Pancreas (tissue), 10 donors: ENCODE measurements at regions not wholly inside any gene's neighbourhood (a gene's known extent, or its start where the extent isn't known, plus 50 kb on each side); places are given as distances from the start of the nearest gene placed in this dataset.

Experiments used
- ATAC-seq, 4 donors: fragments of 200-7000 bp; cut with Tn5 transposase; one replicate each; pipeline versions ENCODE4 v1.8.0 to v1.9.1; 2020; ENCODE audit warnings: mild to moderate bottlenecking in 4 of 4, moderate library complexity in 4 of 4
- DNase-seq, 6 donors: peaks; one replicate each; pipeline ENCODE4 v3.0.0-alpha.2; 2020
- FAIRE-seq: peaks from 2 replicates; lab custom pipeline; 2012; peaks lifted over from hg19 to GRCh38; lab: Jason Lieb, UNC
- H3K27ac ChIP-seq, 4 donors: fragments of 200-600 bp; sonication (generic); 1 replicate in 3 of 4; 2 replicates in 1 of 4; pipeline versions ENCODE4 v1.5.0 to v1.8.0; 2020
- H3K27me3 ChIP-seq, 4 donors: fragments of 200-600 bp; one replicate each; pipeline ENCODE4 v1.8.0; 2021
- H3K36me3 ChIP-seq, 3 donors: fragments of 200-600 bp; sonication (generic) in 1 of 3; one replicate each; pipeline versions ENCODE4 v1.5.0 to v1.8.0; 2020 to 2021
- H3K4me1 ChIP-seq, 3 donors: fragments of 200-600 bp; one replicate each; pipeline ENCODE4 v1.8.0; 2021
- H3K4me3 ChIP-seq, 4 donors: fragments of 200-600 bp; sonication (generic) in 2 of 4; one replicate each; pipeline versions ENCODE4 v1.5.0 to v1.8.0; 2020 to 2021
- H3K9me3 ChIP-seq, 4 donors: fragments of 200-600 bp; one replicate each; pipeline ENCODE4 v1.8.0; 2021
- WGBS, 2 donors: extraction: QIAGEN DNeasy Blood & Tissue Kit; methylation state at CpG; one replicate each; pipeline ENCODE4 v1.1.7; 2013; 5-methylcytosine and 5-hydroxymethylcytosine counted together
- intact Hi-C, 3 donors: fragments of 100-400 bp; cut with DNase I; formaldehyde crosslinking; loops; one replicate each; pipeline versions ENCODE4 v1.11.1 to v1.14.2; 2022
- TF ChIP-seq, protein P1 (sequence below), 4 donors: fragments of 200-600 bp; sonication (generic) in 3 of 4; IDR thresholded peaks; one replicate each; pipeline versions ENCODE4 v1.5.0 to v1.8.0; 2021; ENCODE audit warnings: antibody characterized with exemption in 4 of 4
- donor health status: healthy with polysubstance abuse.
- donor health status: DM: no; HTN: no; CAD: no; lungs with moderate emphysema.
- donor health status: DM: no; HTN: no; CAD: no.
- donor health status: control.
- donor health status: control.
- donor health status: Bipolar disorder and iron deficiency.
- donor health status: DM: yes; HTN: yes; CAD: no.
- donor health status: DM: no; HTN: no; CAD: no.
- donor health status: DM: no; HTN: no; CAD: no.
- donor health status: DM: yes; HTN: yes; CAD: no.

DNA sequence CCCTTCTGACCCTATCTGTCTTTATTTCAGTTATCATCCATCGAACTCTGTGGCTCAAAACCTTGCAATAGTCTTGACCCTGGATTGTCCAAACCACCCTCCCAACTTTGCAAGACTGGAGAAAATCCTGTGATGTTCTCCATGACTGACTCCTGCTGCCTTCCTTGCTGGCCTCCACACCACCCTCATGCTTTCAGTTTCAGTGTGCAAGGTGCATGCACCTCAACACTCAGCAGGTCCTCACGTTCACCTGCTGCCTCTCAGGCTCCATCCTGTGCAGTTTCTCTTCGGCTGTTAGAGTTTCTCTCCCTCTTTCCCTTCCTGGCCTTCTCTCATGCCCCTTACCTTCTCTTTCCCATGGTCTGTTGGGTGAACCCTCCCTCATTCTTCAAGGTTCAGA lies 59.4 kb upstream of the ASIC2 start:
- no peak for FAIRE-seq
- H3K4me3 ChIP-seq, result no peak overlapping the region
- TF ChIP-seq, protein P1, sequence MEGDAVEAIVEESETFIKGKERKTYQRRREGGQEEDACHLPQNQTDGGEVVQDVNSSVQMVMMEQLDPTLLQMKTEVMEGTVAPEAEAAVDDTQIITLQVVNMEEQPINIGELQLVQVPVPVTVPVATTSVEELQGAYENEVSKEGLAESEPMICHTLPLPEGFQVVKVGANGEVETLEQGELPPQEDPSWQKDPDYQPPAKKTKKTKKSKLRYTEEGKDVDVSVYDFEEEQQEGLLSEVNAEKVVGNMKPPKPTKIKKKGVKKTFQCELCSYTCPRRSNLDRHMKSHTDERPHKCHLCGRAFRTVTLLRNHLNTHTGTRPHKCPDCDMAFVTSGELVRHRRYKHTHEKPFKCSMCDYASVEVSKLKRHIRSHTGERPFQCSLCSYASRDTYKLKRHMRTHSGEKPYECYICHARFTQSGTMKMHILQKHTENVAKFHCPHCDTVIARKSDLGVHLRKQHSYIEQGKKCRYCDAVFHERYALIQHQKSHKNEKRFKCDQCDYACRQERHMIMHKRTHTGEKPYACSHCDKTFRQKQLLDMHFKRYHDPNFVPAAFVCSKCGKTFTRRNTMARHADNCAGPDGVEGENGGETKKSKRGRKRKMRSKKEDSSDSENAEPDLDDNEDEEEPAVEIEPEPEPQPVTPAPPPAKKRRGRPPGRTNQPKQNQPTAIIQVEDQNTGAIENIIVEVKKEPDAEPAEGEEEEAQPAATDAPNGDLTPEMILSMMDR (IDR thresholded peaks at IDR 0.05), result no peak
- WGBS, 2 donors, result 55 to 56% methylated on average over 3 of the region's 3 CpGs
- no peak for DNase-seq
- no peaks in the 10 kb centered on the region for H3K4me1 ChIP-seq
- no peak overlapping the region for H3K27ac ChIP-seq
- H3K27me3 ChIP-seq, result no peaks in the 10 kb centered on the region
- intact Hi-C loops, result no loop called here
- H3K9me3 ChIP-seq, result no peaks in the 10 kb centered on the region
- H3K36me3 ChIP-seq, result no peaks in the 10 kb centered on the region
- no peak for ATAC-seq

DNA sequence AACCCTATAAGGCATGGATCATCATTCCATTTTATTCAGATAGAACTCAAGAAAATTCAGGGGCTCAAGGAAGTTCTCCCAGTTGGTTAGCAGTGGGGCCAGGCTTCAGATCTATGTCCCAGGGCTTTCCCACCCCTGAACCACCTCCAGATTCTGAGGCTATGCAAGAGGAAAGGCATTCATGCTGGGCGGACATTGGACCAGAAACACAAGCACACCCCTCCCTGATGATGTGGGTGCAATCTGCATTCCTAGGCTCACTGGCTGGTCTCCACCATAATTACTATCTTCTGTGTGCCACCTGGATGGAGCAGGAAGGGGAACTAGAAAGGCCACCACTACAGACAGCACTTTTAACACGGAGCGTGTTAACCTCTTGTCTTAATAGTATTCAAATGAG lies 63.2 kb upstream of the ASIC2 start:
- intact Hi-C loops, result no loop called here
- TF ChIP-seq, protein P1 (IDR thresholded peaks at IDR 0.05), result no peak
- Histone ChIP-seq H3K9me3 (no peaks in the 10 kb centered on the region), H3K27me3 (peaks cover 0 to 3% (median 0%) of the 10 kb centered on the region in 4 donors), H3K36me3 (no peaks in the 10 kb centered on the region), H3K4me1 (no peaks in the 10 kb centered on the region), H3K27ac (no peak overlapping the region), H3K4me3 (no peak overlapping the region)
- DNase-seq (no peak), FAIRE-seq (no peak), ATAC-seq (no peak)
- WGBS, 2 donors, result 76 to 78% methylated on average over 3 of the region's 3 CpGs

GRCh38 chr17:33363475-33363874 lies 70.4 kb upstream of the ASIC2 start:
- H3K9me3 ChIP-seq, result no peaks in the 10 kb centered on the region
- 43 to 51% methylated on average over 6 of the region's 6 CpGs for WGBS, 2 donors
- DNase-seq, result no peak
- no peak for FAIRE-seq
- no peak for ATAC-seq
- no peak overlapping the region for H3K27ac ChIP-seq
- TF ChIP-seq, protein P1 (IDR thresholded peaks at IDR 0.05), result no peak
- H3K4me1 ChIP-seq, result no peaks in the 10 kb centered on the region
- peaks cover 0 to 3% (median 0%) of the 10 kb centered on the region in 4 donors for H3K27me3 ChIP-seq
- H3K36me3 ChIP-seq, result no peaks in the 10 kb centered on the region
- H3K4me3 ChIP-seq, result no peak overlapping the region
- intact Hi-C loops, result no loop called here

- 58 to 65% methylated on average over 4 of the region's 4 CpGs for WGBS, 2 donors
- H3K36me3 ChIP-seq, result no peaks in the 10 kb centered on the region
- ATAC-seq (no peak), DNase-seq (no peak), FAIRE-seq (no peak)
- TF ChIP-seq, protein P1 (IDR thresholded peaks at IDR 0.05), result no peak
- H3K27ac ChIP-seq, result no peak overlapping the region
- no peak overlapping the region for H3K4me3 ChIP-seq
- no peaks in the 10 kb centered on the region for H3K4me1 ChIP-seq
- no peaks in the 10 kb centered on the region for H3K9me3 ChIP-seq
- intact Hi-C loops, result no loop called here
- H3K27me3 ChIP-seq, result no peaks in the 10 kb centered on the region
Observed at GRCh38 chr17:33366960-33367359, 73.9 kb upstream of the ASIC2 start.

DNA sequence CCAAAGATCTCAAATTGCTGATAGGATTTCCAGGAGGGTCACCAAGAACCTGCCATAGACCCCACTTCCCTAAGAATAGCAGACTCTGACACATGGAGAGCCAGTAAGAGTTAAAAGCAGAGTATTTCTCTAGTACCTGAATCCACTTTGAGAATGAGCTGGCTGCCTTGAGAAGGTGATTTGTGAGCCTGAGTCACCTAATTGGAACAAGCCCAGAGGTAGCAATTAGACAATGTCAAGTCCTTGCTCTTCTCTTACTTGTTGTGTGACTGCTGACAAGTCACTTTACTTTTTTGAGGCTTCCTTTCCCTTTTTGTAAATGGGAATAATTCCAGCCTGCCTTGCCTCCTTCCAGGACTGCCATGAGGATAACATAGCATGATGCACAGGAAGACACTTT lies 76.1 kb upstream of the ASIC2 start:
- Histone ChIP-seq H3K4me1 (no peaks in the 10 kb centered on the region), H3K36me3 (no peaks in the 10 kb centered on the region), H3K27ac (no peak overlapping the region), H3K27me3 (no peaks in the 10 kb centered on the region), H3K4me3 (no peak overlapping the region), H3K9me3 (no peaks in the 10 kb centered on the region)
- TF ChIP-seq, protein P1 (IDR thresholded peaks at IDR 0.05), result no peak
- no peak for DNase-seq
- no peak for ATAC-seq
- FAIRE-seq, result no peak
- intact Hi-C loops, result no loop called here
